Esophagus muscularis mucosa (tissue), 4 donors: ENCODE measurements at regions not wholly inside any gene's neighbourhood (a gene's known extent, or its start where the extent isn't known, plus 50 kb on each side); places are given as distances from the start of the nearest gene placed in this dataset.

Source experiments
- CTCF ChIP-seq, 3 experiments: fragments of 200-600 bp in 2 of 3; fragments of 450-650 bp in 1 of 3; sonication (generic) in 2 of 3; IDR thresholded peaks; one replicate each; pipeline ENCODE4 v1.5.1; 2017 to 2019; ENCODE audit warnings: antibody characterized with exemption in 3 of 3, mild to moderate bottlenecking in 2 of 3, moderate library complexity in 1 of 3
- EP300 ChIP-seq: sonication (generic); formaldehyde crosslinking; IDR thresholded peaks from one replicate; pipeline ENCODE4 v1.6.1; 2017; ENCODE audit warnings: antibody characterized with exemption
- POLR2A ChIP-seq: fragments of 450-650 bp; IDR thresholded peaks from one replicate; pipeline ENCODE4 v1.6.1; 2017; ENCODE audit warnings: antibody characterized with exemption, moderate library complexity, mild to moderate bottlenecking, low read depth
- POLR2AphosphoS5 ChIP-seq, 2 donors: sonication (generic); formaldehyde crosslinking; IDR thresholded peaks; one replicate each; pipeline ENCODE4 v1.6.1; 2017; ENCODE audit warnings: antibody characterized with exemption in 2 of 2

DNA sequence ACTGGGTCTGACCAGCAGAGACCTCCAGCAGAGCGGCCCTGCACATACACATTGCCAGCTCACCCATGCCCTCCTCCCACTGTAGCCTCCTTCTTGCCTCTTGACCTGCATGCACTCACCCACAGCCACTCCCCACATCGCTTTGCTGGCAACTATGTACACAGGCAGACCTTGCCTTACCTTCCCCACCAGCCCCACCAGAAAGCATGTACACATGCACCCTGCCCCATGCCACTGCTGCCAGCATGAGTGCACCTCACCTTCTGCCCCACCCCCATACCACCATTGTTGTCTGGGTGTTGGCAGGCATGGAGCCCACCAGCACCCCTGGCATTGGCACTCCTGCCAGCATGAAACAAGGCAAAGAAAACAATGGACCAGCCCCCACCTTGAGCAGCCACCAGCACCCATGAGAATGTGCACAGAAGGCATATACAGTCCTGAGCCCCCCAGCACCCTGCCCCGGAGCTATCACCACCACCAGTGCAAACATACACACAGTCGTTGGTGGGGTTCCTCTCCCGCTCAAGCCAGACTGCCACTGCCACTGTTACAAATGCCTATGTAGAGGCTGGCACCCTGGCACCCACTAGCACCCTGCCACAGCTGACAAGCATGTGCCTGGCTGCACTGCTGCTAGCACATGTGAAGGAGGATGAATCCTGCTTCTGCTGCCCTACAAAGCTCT, 171.4 kb upstream of the NR4A3 start:
- TF ChIP-seq CTCF (IDR thresholded peaks at IDR 0.05) (no peak), POLR2A (no peak), POLR2AphosphoS5 (IDR thresholded peaks at IDR 0.05) (no peak), EP300 (no peak)
